OCI-LY3 (cell line): ENCODE measurements at regions not wholly inside any gene's neighbourhood (a gene's known extent, or its start where the extent isn't known, plus 50 kb on each side); places are given as distances from the start of the nearest gene placed in this dataset.

Source experiments
- H2AFZ ChIP-seq: fragments of 200-600, 300-600 bp; shearing (Covaris generic); 2 replicates; pipeline ENCODE4 v1.6.0; 2014; ENCODE audit warnings: antibody characterized with exemption, low read depth, low read length
- H3K27ac ChIP-seq: fragments of 200-600, 300-600 bp; sonication (generic); 2 replicates; pipeline ENCODE4 v1.5.1; 2014; ENCODE audit warnings: mild to moderate bottlenecking, low read length, moderate library complexity, mixed read lengths
- H3K27me3 ChIP-seq: fragments of 200-600, 300-600 bp; sonication (generic); 2 replicates; pipeline ENCODE4 v1.6.1; 2014; ENCODE audit warnings: low read depth, low read length, mixed read lengths
- H3K36me3 ChIP-seq: fragments of 200-600, 300-600 bp; sonication (generic); replicated peaks from 2 replicates; pipeline ENCODE3; 2014; ENCODE audit warnings: low read depth, low read length, mixed read lengths
- H3K4me1 ChIP-seq: fragments of 300-600, 200-600 bp; sonication (generic); 2 replicates; pipeline ENCODE4 v1.6.1; 2014; ENCODE audit warnings: low read length, mixed read lengths
- H3K4me2 ChIP-seq: fragments of 200-600, 300-600 bp; sonication (generic); 2 replicates; pipeline ENCODE4 v1.6.1; 2014; ENCODE audit warnings: low read length, mixed read lengths
- H3K4me3 ChIP-seq: fragments of 300-600, 200-600 bp; sonication (generic); 2 replicates; pipeline ENCODE4 v1.5.1; 2014; ENCODE audit warnings: antibody characterized with exemption, mild to moderate bottlenecking, low read length, moderate library complexity
- H3K79me2 ChIP-seq: fragments of 300-600, 200-600 bp; shearing (Covaris generic); 2 replicates; pipeline ENCODE4 v1.6.1; 2014; ENCODE audit warnings: mild to moderate bottlenecking, low read length, mixed read lengths
- H3K9ac ChIP-seq: fragments of 300-600, 200-600 bp; shearing (Covaris generic); 2 replicates; pipeline ENCODE4 v1.6.0; 2014; ENCODE audit warnings: mild to moderate bottlenecking, low read length, moderate library complexity
- H3K9me3 ChIP-seq: fragments of 200-600, 300-600 bp; shearing (Covaris generic); 2 replicates; pipeline ENCODE4 v1.6.1; 2014; ENCODE audit warnings: low read length, mixed read lengths; ENCODE audit not compliant: insufficient read depth
- H4K20me1 ChIP-seq: fragments of 200-600, 300-600 bp; sonication (generic); 2 replicates; pipeline ENCODE4 v1.6.1; 2016; ENCODE audit warnings: low read length, mixed read lengths; ENCODE audit not compliant: insufficient read depth
- CTCF ChIP-seq: fragments of 200-600, 300-600 bp; sonication (generic); IDR thresholded peaks from 2 replicates; pipeline ENCODE4 v1.5.1; 2014; ENCODE audit warnings: antibody characterized with exemption, low read length, low read depth
- EZH2phosphoT487 ChIP-seq: fragments of 200-600 bp; shearing (Covaris generic); IDR thresholded peaks from 2 replicates; pipeline ENCODE4 v1.6.1; 2018; ENCODE audit warnings: antibody characterized with exemption, mixed run types, low read depth

- Histone ChIP-seq H3K27ac (no peak overlapping the region), H3K4me2 (no peak overlapping the region), H3K27me3 (no peaks in the 10 kb centered on the region), H3K79me2 (no peaks in the 10 kb centered on the region), H4K20me1 (no peaks in the 10 kb centered on the region), H3K4me1 (no peaks in the 10 kb centered on the region), H2AFZ (no peak overlapping the region), H3K9ac (no peak overlapping the region), H3K9me3 (no peaks in the 10 kb centered on the region), H3K4me3 (no peak overlapping the region), H3K36me3 (no peaks in the 10 kb centered on the region)
- TF ChIP-seq EZH2phosphoT487 (no peak), CTCF (no peak)
Observed at GRCh38 chr18:38887671-38888020, 1322.0 kb upstream of the CELF4 start.

GRCh38 chr18:38886861-38887670 is 1321.5 kb upstream of the CELF4 start:
- no peak overlapping the region for H3K27ac ChIP-seq

GRCh38 chr18:38886235-38886634 is 1320.6 kb upstream of the CELF4 start:
- Histone ChIP-seq H3K79me2 (no peaks in the 10 kb centered on the region), H3K36me3 (no peaks in the 10 kb centered on the region), H3K4me3 (no peak overlapping the region), H3K9ac (no peak overlapping the region), H3K27me3 (no peaks in the 10 kb centered on the region), H2AFZ (no peak overlapping the region), H4K20me1 (no peaks in the 10 kb centered on the region), H3K4me2 (no peak overlapping the region), H3K27ac (no peak overlapping the region), H3K9me3 (no peaks in the 10 kb centered on the region), H3K4me1 (no peaks in the 10 kb centered on the region)
- no peak for TF ChIP-seq EZH2phosphoT487
- no peak for TF ChIP-seq CTCF

More at GRCh38 chr18:38886861-38887670, 1321.5 kb upstream of the CELF4 start:
- Histone ChIP-seq H4K20me1 (no peaks in the 10 kb centered on the region), H3K9ac (no peak overlapping the region), H3K9me3 (no peaks in the 10 kb centered on the region), H2AFZ (no peak overlapping the region), H3K4me2 (no peak overlapping the region), H3K27me3 (no peaks in the 10 kb centered on the region), H3K4me1 (no peaks in the 10 kb centered on the region), H3K4me3 (no peak overlapping the region), H3K36me3 (no peaks in the 10 kb centered on the region), H3K79me2 (no peaks in the 10 kb centered on the region)
- TF ChIP-seq EZH2phosphoT487 = no peak
- no peak for TF ChIP-seq CTCF

- H3K4me1 ChIP-seq = no peaks in the 10 kb centered on the region
- no peaks in the 10 kb centered on the region for H3K79me2 ChIP-seq
- no peak overlapping the region for H3K4me3 ChIP-seq
- no peaks in the 10 kb centered on the region for H3K9me3 ChIP-seq
- no peaks in the 10 kb centered on the region for H3K27me3 ChIP-seq
- H3K36me3 ChIP-seq = no peaks in the 10 kb centered on the region
- no peaks in the 10 kb centered on the region for H4K20me1 ChIP-seq
- no peak overlapping the region for H2AFZ ChIP-seq
- H3K9ac ChIP-seq = no peak overlapping the region
- no peak overlapping the region for H3K4me2 ChIP-seq
- TF ChIP-seq CTCF (peak; percentile 34), EZH2phosphoT487 (no peak)
- no peak overlapping the region for H3K27ac ChIP-seq
Observed at GRCh38 chr18:38884050-38884449, 1318.5 kb upstream of the CELF4 start.
